ENCODE measurements at regions not wholly inside any gene's neighbourhood (a gene's known extent, or its start where the extent isn't known, plus 50 kb on each side); places are given as distances from the start of the nearest gene placed in this dataset.

DNA sequence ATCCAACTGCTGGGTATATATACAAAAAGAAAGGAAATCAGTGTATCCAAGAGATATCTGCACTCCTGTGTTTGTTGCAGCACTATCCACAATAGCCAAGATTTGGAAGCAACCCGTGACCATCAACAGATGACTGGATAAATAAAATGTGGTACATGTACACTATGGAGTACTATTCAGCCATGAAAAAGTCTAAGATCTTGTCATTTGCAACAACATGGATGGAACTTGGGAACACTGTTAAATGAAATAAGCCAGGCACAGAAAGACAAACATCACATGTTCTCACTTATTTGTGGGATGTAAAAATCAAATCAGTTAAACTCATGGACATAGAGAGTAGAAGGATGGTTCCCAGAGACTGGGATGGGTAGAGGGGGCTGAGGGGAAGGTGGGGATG lies 620.7 kb downstream of the RBFOX1 start:
- Histone ChIP-seq H3K27me3 (ENCODE audit: insufficient read depth, low read length) (no peaks in the 10 kb centered on the region), H3K4me1 (ENCODE audit: insufficient read depth, low read length) (no peaks in the 10 kb centered on the region), H3K9me3 (ENCODE audit: low read length) (no peaks in the 10 kb centered on the region), H2AFZ (ENCODE audit: low read depth, low read length) (no peak overlapping the region), H3K4me3 (ENCODE audit: low read length) (no peak overlapping the region), H3K36me3 (ENCODE audit: insufficient read depth, low read length) (no peaks in the 10 kb centered on the region)

DNA sequence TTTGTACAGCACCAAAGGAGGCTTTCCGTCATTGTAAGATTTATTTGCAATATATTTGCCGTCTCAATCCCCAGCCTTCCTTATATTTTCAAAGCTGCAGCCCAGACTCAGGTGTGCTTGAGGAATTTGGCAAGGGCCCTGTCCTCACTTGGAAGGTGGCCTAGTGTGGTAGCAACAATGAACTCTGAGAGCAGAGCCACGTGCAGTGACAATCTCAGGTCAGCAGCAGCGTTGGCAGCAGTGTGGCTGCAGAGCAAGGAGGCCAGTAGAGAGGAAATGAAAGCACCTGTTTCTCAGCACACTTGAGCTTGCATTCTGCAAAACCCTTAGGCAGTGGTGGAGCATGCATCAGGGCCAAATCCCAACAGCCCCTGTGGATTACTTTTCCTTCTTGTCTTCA lies 613.5 kb downstream of the RBFOX1 start:
- no peaks in the 10 kb centered on the region for H3K36me3 ChIP-seq (ENCODE audit: insufficient read depth, low read length)
- peaks cover 6% of the 10 kb centered on the region for H3K4me1 ChIP-seq (ENCODE audit: insufficient read depth, low read length)
- no peak overlapping the region for H2AFZ ChIP-seq (ENCODE audit: low read depth, low read length)
- H3K9me3 ChIP-seq (ENCODE audit: low read length), result no peaks in the 10 kb centered on the region
- no peaks in the 10 kb centered on the region for H3K27me3 ChIP-seq (ENCODE audit: insufficient read depth, low read length)
- no peak overlapping the region for H3K4me3 ChIP-seq (ENCODE audit: low read length)

DNA sequence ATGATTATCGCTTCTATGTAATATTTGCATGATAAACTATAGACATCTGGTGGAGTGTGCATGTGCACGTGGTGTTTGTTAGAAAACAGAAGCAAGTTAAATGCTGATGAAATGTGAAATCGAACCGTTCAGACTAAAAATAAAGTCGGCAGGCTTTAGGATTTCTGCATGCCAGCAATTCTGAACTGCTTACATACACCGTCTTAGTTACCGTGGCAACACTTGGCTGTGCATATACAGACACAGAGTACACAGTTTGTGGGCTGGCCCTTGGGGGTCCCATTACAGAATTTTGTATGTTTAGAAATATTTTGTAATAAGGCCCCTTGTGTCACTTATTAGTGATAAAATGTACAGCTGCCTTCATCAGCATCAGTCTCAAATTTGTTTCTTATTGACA lies 605.5 kb downstream of the RBFOX1 start:
- no peak overlapping the region for H2AFZ ChIP-seq (ENCODE audit: low read depth, low read length)
- no peak overlapping the region for H3K4me3 ChIP-seq (ENCODE audit: low read length)
- H3K9me3 ChIP-seq (ENCODE audit: low read length), result no peaks in the 10 kb centered on the region
- no peaks in the 10 kb centered on the region for H3K36me3 ChIP-seq (ENCODE audit: insufficient read depth, low read length)
- H3K27me3 ChIP-seq (ENCODE audit: insufficient read depth, low read length), result no peaks in the 10 kb centered on the region
- no peaks in the 10 kb centered on the region for H3K4me1 ChIP-seq (ENCODE audit: insufficient read depth, low read length)

DNA sequence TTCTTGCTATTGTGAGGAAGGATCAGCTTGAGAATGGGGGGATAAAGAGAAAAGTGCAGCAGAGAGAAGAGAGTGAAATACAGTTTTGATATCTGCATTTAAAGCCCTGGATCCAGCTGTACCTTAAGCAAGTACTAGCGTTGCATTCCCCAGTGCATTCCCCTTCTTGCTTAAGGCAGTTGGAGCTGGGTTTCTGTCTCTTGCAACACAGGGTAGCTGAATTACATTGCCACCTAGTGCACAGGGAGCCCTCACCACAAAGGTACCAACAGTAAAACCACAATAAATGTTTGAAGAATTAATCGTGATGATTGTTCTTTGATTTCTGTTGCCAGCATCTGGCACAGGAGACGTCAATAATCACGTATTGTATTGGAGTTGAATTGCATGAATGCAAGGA lies 588.7 kb downstream of the RBFOX1 start:
- no peaks in the 10 kb centered on the region for H3K27me3 ChIP-seq (ENCODE audit: insufficient read depth, low read length)
- H2AFZ ChIP-seq (ENCODE audit: low read depth, low read length), result no peak overlapping the region
- no peaks in the 10 kb centered on the region for H3K4me1 ChIP-seq (ENCODE audit: insufficient read depth, low read length)
- H3K9me3 ChIP-seq (ENCODE audit: low read length), result no peaks in the 10 kb centered on the region
- no peak overlapping the region for H3K4me3 ChIP-seq (ENCODE audit: low read length)
- H3K36me3 ChIP-seq (ENCODE audit: insufficient read depth, low read length), result no peaks in the 10 kb centered on the region

DNA sequence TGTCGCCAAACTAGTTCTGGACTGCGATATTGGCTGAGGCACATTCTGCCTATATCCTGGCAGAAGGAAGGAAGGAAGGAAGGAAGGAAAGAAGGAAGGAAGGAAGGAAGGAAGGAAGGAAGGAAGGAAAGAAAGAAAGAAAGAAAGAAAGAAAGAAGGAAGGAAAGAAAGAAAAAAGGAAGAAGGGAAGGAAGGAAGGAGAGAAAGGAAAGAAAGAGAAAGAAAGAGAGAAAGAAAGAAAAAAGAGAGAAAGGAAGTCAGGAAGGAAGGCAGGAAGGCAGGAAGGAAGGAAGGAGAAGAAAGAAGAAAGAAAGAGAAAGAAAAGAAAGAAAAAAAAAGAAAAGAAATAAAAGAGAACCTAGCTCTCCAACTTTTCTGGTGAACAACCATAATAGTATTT lies 587.1 kb downstream of the RBFOX1 start:
- no peaks in the 10 kb centered on the region for H3K9me3 ChIP-seq (ENCODE audit: low read length)
- no peaks in the 10 kb centered on the region for H3K36me3 ChIP-seq (ENCODE audit: insufficient read depth, low read length)
- H3K27me3 ChIP-seq (ENCODE audit: insufficient read depth, low read length), result no peaks in the 10 kb centered on the region
- no peaks in the 10 kb centered on the region for H3K4me1 ChIP-seq (ENCODE audit: insufficient read depth, low read length)
- no peak overlapping the region for H2AFZ ChIP-seq (ENCODE audit: low read depth, low read length)
- no peak overlapping the region for H3K4me3 ChIP-seq (ENCODE audit: low read length)

DNA sequence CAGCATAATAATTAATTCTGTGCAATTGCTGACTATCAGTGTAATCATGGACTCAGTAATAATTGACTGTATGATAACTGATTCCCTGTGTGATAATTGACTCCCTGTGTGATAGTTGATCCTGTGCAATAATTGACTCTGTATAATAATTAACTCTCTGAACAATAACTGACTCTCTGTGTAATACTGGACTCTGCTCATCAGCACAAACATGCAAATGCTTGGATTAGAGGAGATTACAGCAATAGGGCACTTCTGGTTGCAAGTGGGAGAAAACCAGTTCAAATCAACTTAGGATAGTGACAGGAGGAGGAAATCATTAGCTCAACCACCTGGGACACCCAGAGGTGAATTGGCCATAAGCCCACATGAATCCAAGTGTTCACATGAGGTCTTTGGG lies 582.1 kb downstream of the RBFOX1 start:
- Histone ChIP-seq H2AFZ (ENCODE audit: low read depth, low read length) (no peak overlapping the region), H3K27me3 (ENCODE audit: insufficient read depth, low read length) (no peaks in the 10 kb centered on the region), H3K36me3 (ENCODE audit: insufficient read depth, low read length) (no peaks in the 10 kb centered on the region), H3K9me3 (ENCODE audit: low read length) (no peaks in the 10 kb centered on the region), H3K4me3 (ENCODE audit: low read length) (no peak overlapping the region), H3K4me1 (ENCODE audit: insufficient read depth, low read length) (no peaks in the 10 kb centered on the region)

DNA sequence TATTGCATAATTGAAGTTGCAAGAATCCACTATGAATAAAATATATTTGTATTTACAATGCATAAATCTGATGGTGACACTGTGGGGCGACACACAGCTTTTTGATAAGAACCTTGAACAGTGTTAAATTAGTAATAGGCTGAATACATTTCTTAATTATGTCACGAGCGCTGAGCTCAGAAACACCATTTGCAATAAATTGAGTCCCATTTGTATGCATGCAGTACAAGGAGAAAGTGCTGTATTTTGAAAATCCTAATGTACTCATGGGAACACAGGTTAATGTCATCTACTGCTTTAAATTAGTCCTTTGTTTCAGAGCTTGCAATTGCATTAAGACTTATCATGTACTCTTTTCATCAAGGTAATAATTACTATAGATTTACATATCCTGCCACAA lies 579.5 kb downstream of the RBFOX1 start:
- Histone ChIP-seq H3K36me3 (ENCODE audit: insufficient read depth, low read length) (no peaks in the 10 kb centered on the region), H2AFZ (ENCODE audit: low read depth, low read length) (no peak overlapping the region), H3K27me3 (ENCODE audit: insufficient read depth, low read length) (no peaks in the 10 kb centered on the region), H3K4me3 (ENCODE audit: low read length) (no peak overlapping the region), H3K4me1 (ENCODE audit: insufficient read depth, low read length) (no peaks in the 10 kb centered on the region), H3K9me3 (ENCODE audit: low read length) (no peaks in the 10 kb centered on the region)

DNA sequence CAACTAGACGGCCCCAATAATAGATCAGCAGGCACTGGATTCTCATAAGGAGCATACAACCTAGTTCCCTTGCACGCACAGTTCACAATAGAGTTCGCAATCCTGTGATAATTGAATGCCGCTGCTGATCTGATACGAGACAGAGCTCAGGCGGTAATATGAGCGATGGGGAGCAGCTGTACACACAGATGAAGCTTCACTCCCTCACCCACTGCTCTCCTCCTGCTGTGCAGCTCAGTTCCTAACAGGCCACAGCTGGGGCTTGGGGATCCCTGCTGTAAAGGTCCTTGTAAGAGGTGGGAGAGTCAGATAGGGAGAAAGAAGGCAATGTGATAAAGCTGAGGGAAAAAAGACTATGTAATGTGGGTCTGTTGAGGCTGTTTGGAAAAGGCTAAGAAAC lies 577.5 kb downstream of the RBFOX1 start:
- Histone ChIP-seq H3K36me3 (ENCODE audit: insufficient read depth, low read length) (no peaks in the 10 kb centered on the region), H3K4me3 (ENCODE audit: low read length) (no peak overlapping the region), H3K27me3 (ENCODE audit: insufficient read depth, low read length) (no peaks in the 10 kb centered on the region)

DNA sequence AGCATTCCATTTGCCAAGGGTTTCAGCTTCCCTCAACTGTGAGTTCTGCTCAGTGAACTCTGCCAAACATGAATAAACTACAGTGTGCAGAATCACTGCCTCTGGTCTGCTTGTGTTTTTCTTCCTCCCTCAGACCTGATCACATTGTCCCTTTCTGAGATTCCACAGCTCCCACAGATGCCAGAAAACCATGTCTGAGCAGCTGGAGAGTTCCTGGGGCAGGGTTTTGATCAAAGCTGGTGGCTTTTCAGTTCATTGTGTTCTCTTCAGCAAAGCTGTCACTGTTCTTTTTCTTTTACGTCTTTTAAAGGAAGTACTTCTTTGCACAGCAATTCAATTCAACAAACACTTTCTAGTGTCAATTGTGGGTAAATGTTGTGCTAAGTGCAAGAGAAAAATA lies 555.8 kb downstream of the RBFOX1 start:
- Histone ChIP-seq H3K36me3 (ENCODE audit: insufficient read depth, low read length) (no peaks in the 10 kb centered on the region), H3K4me3 (ENCODE audit: low read length) (no peak overlapping the region), H3K27me3 (ENCODE audit: insufficient read depth, low read length) (no peaks in the 10 kb centered on the region), H2AFZ (ENCODE audit: low read depth, low read length) (no peak overlapping the region), H3K9me3 (ENCODE audit: low read length) (no peaks in the 10 kb centered on the region), H3K4me1 (ENCODE audit: insufficient read depth, low read length) (no peaks in the 10 kb centered on the region)

More for the DNA sequence above, 577.5 kb downstream of the RBFOX1 start:
- Histone ChIP-seq H3K9me3 (ENCODE audit: low read length) (no peaks in the 10 kb centered on the region), H3K4me1 (ENCODE audit: insufficient read depth, low read length) (no peaks in the 10 kb centered on the region), H2AFZ (ENCODE audit: low read depth, low read length) (no peak overlapping the region)

DNA sequence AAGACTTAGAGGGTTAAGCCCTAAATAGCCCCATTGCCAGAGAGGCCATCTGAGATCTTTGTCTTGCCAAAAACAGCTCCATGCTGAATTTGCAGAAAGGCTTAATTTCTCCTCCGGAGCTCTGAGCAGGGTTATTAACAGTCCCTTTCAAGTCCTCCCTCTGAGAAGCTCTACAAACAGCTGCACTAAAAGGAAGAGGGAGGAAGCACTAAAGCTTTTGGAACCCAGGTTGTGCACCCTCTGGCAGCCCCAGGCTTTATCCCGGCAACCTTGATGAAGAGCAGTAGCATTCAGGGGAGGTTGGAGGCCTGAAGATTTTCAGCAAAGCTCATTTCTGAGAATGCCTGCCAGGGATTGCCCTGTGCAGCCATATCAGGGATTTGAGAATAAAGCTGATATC lies 554.7 kb downstream of the RBFOX1 start:
- Histone ChIP-seq H3K27me3 (ENCODE audit: insufficient read depth, low read length) (no peaks in the 10 kb centered on the region), H3K9me3 (ENCODE audit: low read length) (no peaks in the 10 kb centered on the region), H3K36me3 (ENCODE audit: insufficient read depth, low read length) (no peaks in the 10 kb centered on the region), H3K4me3 (ENCODE audit: low read length) (no peak overlapping the region), H3K4me1 (ENCODE audit: insufficient read depth, low read length) (no peaks in the 10 kb centered on the region), H2AFZ (ENCODE audit: low read depth, low read length) (no peak overlapping the region)

DNA sequence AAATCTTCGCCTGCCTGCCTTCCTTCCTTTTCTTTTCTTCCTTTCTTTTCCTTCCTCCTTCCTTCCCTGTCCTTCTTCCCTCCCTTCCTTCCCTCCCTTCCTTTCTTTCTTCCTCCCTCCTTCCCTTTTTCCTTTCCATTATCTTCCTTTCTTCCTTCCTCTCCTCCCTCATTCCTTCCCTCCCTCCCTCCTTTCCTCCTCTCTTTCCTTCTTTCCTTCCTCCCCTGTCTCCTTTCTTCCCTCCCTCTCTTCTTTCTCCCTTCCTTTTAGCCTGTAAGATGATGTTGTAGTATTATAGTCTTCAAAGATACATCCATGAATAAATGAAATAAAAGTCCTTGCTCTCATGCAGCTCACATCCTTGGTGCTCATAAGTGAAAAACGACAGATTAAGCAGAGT lies 539.3 kb downstream of the RBFOX1 start:
- Histone ChIP-seq H3K27me3 (ENCODE audit: insufficient read depth, low read length) (no peaks in the 10 kb centered on the region), H3K4me3 (ENCODE audit: low read length) (no peak overlapping the region), H2AFZ (ENCODE audit: low read depth, low read length) (no peak overlapping the region), H3K4me1 (ENCODE audit: insufficient read depth, low read length) (no peaks in the 10 kb centered on the region), H3K9me3 (ENCODE audit: low read length) (no peaks in the 10 kb centered on the region), H3K36me3 (ENCODE audit: insufficient read depth, low read length) (no peaks in the 10 kb centered on the region)

DNA sequence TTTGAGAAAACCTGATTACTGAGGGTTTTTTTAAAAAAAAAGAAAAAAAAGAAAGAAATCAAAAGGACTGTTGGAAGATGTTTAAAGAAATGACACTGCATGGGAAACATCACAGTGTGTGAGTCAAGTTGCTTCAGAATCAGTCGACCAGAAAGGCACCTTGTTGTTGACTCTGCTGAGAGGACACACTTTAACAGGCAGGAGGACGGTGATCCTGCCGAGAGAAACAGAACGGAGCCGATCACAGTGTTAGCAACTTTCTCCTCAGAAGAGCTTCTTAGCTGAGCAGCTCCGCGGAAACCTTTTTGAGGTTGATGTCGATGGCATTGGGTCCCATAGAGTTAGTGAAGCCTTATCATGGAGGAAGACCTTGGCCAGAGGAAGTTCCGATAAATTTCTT lies 538.7 kb downstream of the RBFOX1 start:
- Histone ChIP-seq H3K36me3 (ENCODE audit: insufficient read depth, low read length) (no peaks in the 10 kb centered on the region), H3K4me3 (ENCODE audit: low read length) (no peak overlapping the region), H3K27me3 (ENCODE audit: insufficient read depth, low read length) (no peaks in the 10 kb centered on the region), H3K9me3 (ENCODE audit: low read length) (no peaks in the 10 kb centered on the region), H2AFZ (ENCODE audit: low read depth, low read length) (no peak overlapping the region), H3K4me1 (ENCODE audit: insufficient read depth, low read length) (no peaks in the 10 kb centered on the region)

DNA sequence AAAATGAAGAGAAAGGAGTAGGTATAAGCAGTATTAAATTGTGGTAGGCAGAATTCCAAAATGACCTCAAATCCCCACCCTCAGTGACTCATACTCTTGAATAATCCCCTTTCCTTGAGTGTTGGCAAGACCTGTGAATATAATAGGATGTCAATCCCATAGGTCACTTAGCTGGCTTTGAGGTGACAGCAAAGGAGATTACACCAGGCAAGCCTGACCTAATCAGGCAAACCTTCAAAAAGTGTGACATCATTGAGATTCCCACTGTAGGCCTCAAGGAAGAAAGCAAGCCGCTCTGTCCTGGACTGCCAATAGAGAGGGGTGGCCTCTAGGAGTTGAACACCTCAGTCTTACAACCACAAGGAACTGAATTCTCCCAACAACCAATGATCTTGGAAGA lies 535.2 kb downstream of the RBFOX1 start:
- Histone ChIP-seq H3K9me3 (ENCODE audit: low read length) (no peaks in the 10 kb centered on the region), H2AFZ (ENCODE audit: low read depth, low read length) (no peak overlapping the region), H3K27me3 (ENCODE audit: insufficient read depth, low read length) (no peaks in the 10 kb centered on the region), H3K36me3 (ENCODE audit: insufficient read depth, low read length) (no peaks in the 10 kb centered on the region), H3K4me1 (ENCODE audit: insufficient read depth, low read length) (no peaks in the 10 kb centered on the region), H3K4me3 (ENCODE audit: low read length) (no peak overlapping the region)

DNA sequence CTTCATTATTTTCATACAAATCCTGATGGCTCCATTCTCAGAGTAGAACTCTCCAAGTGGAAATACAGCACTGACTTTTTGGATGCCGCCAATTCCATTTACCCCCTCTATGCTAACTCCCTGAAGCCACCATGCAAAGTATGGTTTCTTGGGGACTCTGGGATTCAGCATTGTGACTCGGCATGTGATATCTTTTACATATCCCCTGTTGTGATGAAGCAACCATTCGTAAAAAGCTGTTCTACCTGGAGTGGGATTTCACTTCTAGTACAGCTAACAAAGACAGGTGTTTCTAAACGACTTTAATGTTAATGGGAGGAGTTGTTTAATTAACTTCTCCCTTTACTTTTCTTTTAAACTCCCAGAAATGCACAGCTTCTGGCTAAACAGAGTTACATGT lies 533.5 kb downstream of the RBFOX1 start:
- Histone ChIP-seq H3K4me3 (ENCODE audit: low read length) (no peak overlapping the region), H3K4me1 (ENCODE audit: insufficient read depth, low read length) (no peaks in the 10 kb centered on the region), H3K9me3 (ENCODE audit: low read length) (no peaks in the 10 kb centered on the region), H3K36me3 (ENCODE audit: insufficient read depth, low read length) (no peaks in the 10 kb centered on the region), H2AFZ (ENCODE audit: low read depth, low read length) (no peak overlapping the region), H3K27me3 (ENCODE audit: insufficient read depth, low read length) (no peaks in the 10 kb centered on the region)

Data from neuron (in vitro differentiated cells).